CD4-positive, CD25-positive, alpha-beta regulatory T cell (primary cell): ENCODE measurements at regions not wholly inside any gene's neighbourhood (a gene's known extent, or its start where the extent isn't known, plus 50 kb on each side); places are given as distances from the start of the nearest gene placed in this dataset.
"Not testable (repeated sequence)": the region's sequence is repeated elsewhere in the genome, so short reads cannot be mapped to it uniquely, and the experiment has no call there.

ENCODE experiments used
- ATAC-seq, 2 donors: fragments of 150-1000 bp; cut with Tn5 transposase; one replicate each; pipeline ENCODE4 v1.10.0; 2021; ENCODE audit warnings: low read depth in 2 of 2, moderate number of reproducible peaks in 2 of 2, moderate library complexity in 1 of 2
- DNase-seq, 3 donors: peaks; one replicate each; pipeline versions ENCODE4 v3.0.0 to v3.0.0-alpha.2; 2012 to 2022; ENCODE audit warnings: mixed read lengths in 1 of 3
- H3K27ac ChIP-seq: one replicate; pipeline ENCODE4 v1.7.0; 2013; ENCODE audit warnings: mild to moderate bottlenecking, low read length; ENCODE audit not compliant: insufficient read depth, poor library complexity, severe bottlenecking
- H3K27me3 ChIP-seq: one replicate; pipeline ENCODE4 v1.7.0; 2013; ENCODE audit warnings: low read length; ENCODE audit not compliant: control insufficient read depth, insufficient read depth
- H3K36me3 ChIP-seq: one replicate; pipeline ENCODE4 v1.7.0; 2013; ENCODE audit warnings: mild to moderate bottlenecking, low read length, moderate library complexity; ENCODE audit not compliant: control insufficient read depth, insufficient read depth
- H3K4me1 ChIP-seq: 2 replicates; pipeline ENCODE4 v1.7.0; 2013; ENCODE audit warnings: mild to moderate bottlenecking, low read length; ENCODE audit not compliant: insufficient read depth, control insufficient read depth, poor library complexity, severe bottlenecking
- H3K4me3 ChIP-seq: one replicate; pipeline ENCODE4 v1.7.0; 2013; ENCODE audit warnings: low read depth, mild to moderate bottlenecking, low read length, moderate library complexity
- H3K9me3 ChIP-seq, 2 experiments: 1 replicate in 1 of 2; 2 replicates in 1 of 2; pipeline ENCODE4 v1.7.0; 2013; ENCODE audit warnings: low read length in 2 of 2, mild to moderate bottlenecking in 1 of 2, moderate library complexity in 1 of 2; ENCODE audit not compliant: control insufficient read depth in 2 of 2
- H3K27ac Mint-ChIP-seq, 3 donors: one replicate each; pipeline ENCODE4 v1.8.0; 2020 to 2022; ENCODE audit warnings: mild to moderate bottlenecking in 3 of 3, mixed read lengths in 3 of 3, moderate library complexity in 2 of 3
- H3K27me3 Mint-ChIP-seq: one replicate; pipeline ENCODE4 v1.8.0; 2022; ENCODE audit warnings: mild to moderate bottlenecking, mixed read lengths
- H3K36me3 Mint-ChIP-seq: one replicate; pipeline ENCODE4 v1.8.0; 2020; ENCODE audit warnings: mixed read lengths
- H3K4me1 Mint-ChIP-seq, 4 donors: one replicate each; pipeline ENCODE4 v1.8.0; 2020 to 2022; ENCODE audit warnings: mixed read lengths in 4 of 4, mild to moderate bottlenecking in 1 of 4
- H3K4me3 Mint-ChIP-seq, 4 donors: one replicate each; pipeline ENCODE4 v1.8.0; 2020 to 2022; ENCODE audit warnings: mild to moderate bottlenecking in 4 of 4, mixed read lengths in 4 of 4, moderate library complexity in 3 of 4
- H3K9me3 Mint-ChIP-seq, 7 donors: one replicate each; pipeline ENCODE4 v1.8.0; 2020 to 2022; ENCODE audit warnings: mixed read lengths in 7 of 7, mild to moderate bottlenecking in 3 of 7, moderate library complexity in 2 of 7

GRCh38 chr2:188693111-188693510 lies 281.1 kb upstream of the COL3A1 start:
- Mint-ChIP-seq H3K27ac (no peak overlapping the region), H3K9me3 (peaks cover 0 to 20% (median 2%) of the 10 kb centered on the region in 7 donors), H3K27me3 (no peaks in the 10 kb centered on the region), H3K4me1 (no peaks in the 10 kb centered on the region), H3K4me3 (no peak overlapping the region), H3K36me3 (no peaks in the 10 kb centered on the region)
- no peaks in the 10 kb centered on the region for H3K4me1 ChIP-seq
- ATAC-seq (no peak), DNase-seq (no peak)
- H3K27me3 ChIP-seq: no peaks in the 10 kb centered on the region
- H3K36me3 ChIP-seq: no peaks in the 10 kb centered on the region
- peaks cover 0 to 3% of the 10 kb centered on the region in 2 experiments for H3K9me3 ChIP-seq
- H3K4me3 ChIP-seq: no peak overlapping the region
- no peak overlapping the region for H3K27ac ChIP-seq

- H3K36me3 Mint-ChIP-seq: no peaks in the 10 kb centered on the region
- H3K4me1 Mint-ChIP-seq: no peaks in the 10 kb centered on the region
- no peak for ATAC-seq
- H3K27me3 Mint-ChIP-seq: no peaks in the 10 kb centered on the region
- Histone ChIP-seq H3K27ac (no peak overlapping the region), H3K9me3 (peaks cover 0 to 3% of the 10 kb centered on the region in 2 experiments), H3K4me3 (no peak overlapping the region), H3K36me3 (no peaks in the 10 kb centered on the region), H3K4me1 (no peaks in the 10 kb centered on the region), H3K27me3 (no peaks in the 10 kb centered on the region)
- H3K27ac Mint-ChIP-seq: no peak overlapping the region
- H3K9me3 Mint-ChIP-seq: peaks cover 0 to 13% (median 2%) of the 10 kb centered on the region in 7 donors
- DNase-seq: no peak
- no peak overlapping the region for H3K4me3 Mint-ChIP-seq
Measured at GRCh38 chr2:188693771-188694170, 280.4 kb upstream of the COL3A1 start.

GRCh38 chr2:188695953-188696352 lies 278.2 kb upstream of the COL3A1 start:
- no peak overlapping the region for H3K4me3 ChIP-seq
- peaks cover 0 to 3% of the 10 kb centered on the region in 2 experiments for H3K9me3 ChIP-seq
- no peaks in the 10 kb centered on the region for H3K27me3 Mint-ChIP-seq
- H3K4me1 ChIP-seq: no peaks in the 10 kb centered on the region
- H3K27me3 ChIP-seq: no peaks in the 10 kb centered on the region
- ATAC-seq (no peak), DNase-seq (no peak)
- H3K36me3 Mint-ChIP-seq: no peaks in the 10 kb centered on the region
- no peaks in the 10 kb centered on the region for H3K36me3 ChIP-seq
- H3K4me1 Mint-ChIP-seq: no peaks in the 10 kb centered on the region
- no peak overlapping the region for H3K4me3 Mint-ChIP-seq
- no peak overlapping the region for H3K27ac ChIP-seq
- H3K27ac Mint-ChIP-seq: no peak overlapping the region
- H3K9me3 Mint-ChIP-seq: peaks cover 0 to 9% (median 2%) of the 10 kb centered on the region in 7 donors

DNA sequence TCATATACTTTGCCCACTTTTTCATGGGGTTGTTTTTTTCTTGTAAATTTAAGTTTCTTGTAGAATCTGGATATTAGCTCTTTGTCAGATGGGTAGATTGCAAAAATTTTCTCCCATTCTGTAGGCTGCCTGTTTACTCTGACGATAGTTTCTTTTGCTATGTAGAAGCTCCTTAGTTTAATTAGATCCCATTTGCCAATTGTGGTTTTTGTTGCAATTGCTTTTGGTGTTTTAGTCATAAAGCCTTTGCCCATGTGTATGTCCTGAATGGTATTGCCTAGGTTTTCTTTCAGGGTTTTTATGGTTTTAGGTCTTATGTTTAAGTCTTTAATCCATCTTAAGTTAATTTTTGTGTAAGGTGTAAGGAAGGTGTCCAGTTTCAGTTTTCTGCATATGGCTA lies 276.0 kb upstream of the COL3A1 start:
- not testable (repeated sequence) for H3K4me1 Mint-ChIP-seq, H3K27me3 Mint-ChIP-seq, H3K36me3 Mint-ChIP-seq

DNA sequence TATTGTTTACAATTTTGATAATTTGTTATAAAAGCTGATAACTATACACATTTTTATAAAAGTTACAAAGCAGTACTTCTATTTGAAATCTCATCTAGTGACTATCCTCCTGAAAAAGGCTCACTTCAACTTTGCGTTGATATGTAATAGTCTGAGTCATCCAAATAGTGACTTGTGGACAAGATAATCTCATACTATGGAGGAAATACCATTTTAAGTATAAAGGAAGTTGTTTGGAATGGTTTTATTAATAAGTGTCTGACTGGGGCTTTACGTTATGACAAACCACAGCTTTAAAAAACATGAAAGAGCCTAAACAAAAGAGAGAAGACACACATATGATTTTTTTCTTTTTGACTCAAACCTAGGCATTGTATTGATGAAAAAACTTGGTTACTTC lies 272.3 kb upstream of the COL3A1 start:
- no peaks in the 10 kb centered on the region for H3K27me3 Mint-ChIP-seq
- Histone ChIP-seq H3K27ac (no peak overlapping the region), H3K4me1 (no peaks in the 10 kb centered on the region), H3K9me3 (no peaks in the 10 kb centered on the region), H3K27me3 (no peaks in the 10 kb centered on the region), H3K36me3 (no peaks in the 10 kb centered on the region), H3K4me3 (no peak overlapping the region)
- H3K4me3 Mint-ChIP-seq: no peak overlapping the region
- no peak overlapping the region for H3K27ac Mint-ChIP-seq
- no peak for ATAC-seq
- no peaks in the 10 kb centered on the region for H3K4me1 Mint-ChIP-seq
- H3K9me3 Mint-ChIP-seq: peaks cover 0 to 7% (median 3%) of the 10 kb centered on the region in 7 donors
- DNase-seq: no peak
- H3K36me3 Mint-ChIP-seq: no peaks in the 10 kb centered on the region

More for the DNA sequence above, 276.0 kb upstream of the COL3A1 start:
- not testable (repeated sequence) for H3K9me3 Mint-ChIP-seq, H3K4me1 ChIP-seq, H3K4me3 ChIP-seq, DNase-seq, H3K27me3 ChIP-seq, ATAC-seq, H3K4me3 Mint-ChIP-seq, H3K36me3 ChIP-seq, H3K27ac Mint-ChIP-seq, H3K27ac ChIP-seq, H3K9me3 ChIP-seq

DNA sequence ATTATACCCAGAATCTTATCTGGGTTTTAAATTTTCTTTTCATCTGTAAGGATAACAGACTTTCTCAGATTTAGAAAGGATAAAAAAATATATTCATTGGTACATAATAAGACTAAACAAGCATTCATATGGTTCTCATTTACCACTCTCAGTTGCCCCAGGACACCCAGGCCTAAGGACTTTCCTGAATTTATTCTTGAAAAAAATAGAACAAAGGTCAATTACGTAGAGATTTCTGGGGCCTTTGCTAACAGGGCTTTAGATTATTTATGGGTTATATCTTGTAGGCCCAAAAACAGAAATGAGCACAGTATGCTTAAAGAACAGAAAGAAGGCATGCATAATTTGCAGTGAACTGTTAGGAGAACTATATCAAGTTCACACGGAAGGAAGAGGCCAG lies 269.0 kb upstream of the COL3A1 start:
- no peak overlapping the region for H3K27ac Mint-ChIP-seq

DNA sequence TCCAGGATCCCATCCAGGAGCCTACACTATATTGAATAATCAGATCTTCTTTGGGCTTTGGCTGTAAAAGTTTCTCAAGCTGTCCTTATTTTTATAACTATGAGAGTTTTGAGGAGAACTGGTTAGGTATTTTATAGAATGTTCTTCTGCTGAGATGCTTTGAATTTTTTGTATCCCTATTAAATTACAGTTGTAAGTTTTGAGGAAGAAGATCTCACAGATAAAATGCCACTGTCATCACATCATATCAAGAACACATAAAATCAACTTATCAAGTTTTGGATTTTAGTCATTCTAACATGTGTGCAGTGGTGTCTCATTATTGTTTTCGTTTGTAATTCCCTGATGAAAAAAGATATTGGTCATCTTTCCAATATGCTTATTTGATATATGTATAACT lies 260.2 kb upstream of the COL3A1 start:
- no peak overlapping the region for H3K4me3 Mint-ChIP-seq
- H3K9me3 ChIP-seq: no peaks in the 10 kb centered on the region
- no peaks in the 10 kb centered on the region for H3K36me3 ChIP-seq
- H3K4me1 ChIP-seq: no peaks in the 10 kb centered on the region
- ATAC-seq (no peak), DNase-seq (no peak)
- H3K4me1 Mint-ChIP-seq: no peaks in the 10 kb centered on the region
- no peaks in the 10 kb centered on the region for H3K27me3 ChIP-seq
- H3K27me3 Mint-ChIP-seq: no peaks in the 10 kb centered on the region
- no peaks in the 10 kb centered on the region for H3K36me3 Mint-ChIP-seq
- H3K27ac ChIP-seq: no peak overlapping the region
- H3K4me3 ChIP-seq: no peak overlapping the region
- peaks cover 0 to 13% (median 8%) of the 10 kb centered on the region in 7 donors for H3K9me3 Mint-ChIP-seq
- no peak overlapping the region for H3K27ac Mint-ChIP-seq

More for the DNA sequence above, 269.0 kb upstream of the COL3A1 start:
- DNase-seq: no peak
- peaks cover 0 to 10% (median 4%) of the 10 kb centered on the region in 7 donors for H3K9me3 Mint-ChIP-seq
- no peak for ATAC-seq
- H3K27me3 ChIP-seq: no peaks in the 10 kb centered on the region
- no peak overlapping the region for H3K27ac ChIP-seq
- no peaks in the 10 kb centered on the region for H3K4me1 ChIP-seq
- no peaks in the 10 kb centered on the region for H3K36me3 ChIP-seq
- no peaks in the 10 kb centered on the region for H3K36me3 Mint-ChIP-seq
- no peaks in the 10 kb centered on the region for H3K4me1 Mint-ChIP-seq
- H3K4me3 Mint-ChIP-seq: no peak overlapping the region
- H3K27me3 Mint-ChIP-seq: no peaks in the 10 kb centered on the region
- H3K4me3 ChIP-seq: no peak overlapping the region
- H3K9me3 ChIP-seq: no peaks in the 10 kb centered on the region

GRCh38 chr2:188720811-188721605 lies 253.2 kb upstream of the COL3A1 start:
- H3K27ac ChIP-seq: no peak overlapping the region
- Mint-ChIP-seq H3K36me3 (no peaks in the 10 kb centered on the region), H3K27ac (no peak overlapping the region), H3K4me3 (no peak overlapping the region), H3K9me3 (peaks cover 0 to 4% (median 2%) of the 10 kb centered on the region in 7 donors), H3K27me3 (no peaks in the 10 kb centered on the region), H3K4me1 (no peaks in the 10 kb centered on the region)
- H3K9me3 ChIP-seq: no peaks in the 10 kb centered on the region
- no peaks in the 10 kb centered on the region for H3K36me3 ChIP-seq
- no peak for DNase-seq
- H3K4me1 ChIP-seq: no peaks in the 10 kb centered on the region
- no peak overlapping the region for H3K4me3 ChIP-seq
- no peaks in the 10 kb centered on the region for H3K27me3 ChIP-seq
- no peak for ATAC-seq
